Testis (tissue), 2 donors: ENCODE measurements at regions not wholly inside any gene's neighbourhood (a gene's known extent, or its start where the extent isn't known, plus 50 kb on each side); places are given as distances from the start of the nearest gene placed in this dataset.

ENCODE experiments used
- CTCF ChIP-seq, 3 experiments: fragments of 450-650 bp in 2 of 3; fragments of 200-600 bp in 1 of 3; sonication (generic) in 1 of 3; IDR thresholded peaks; one replicate each; pipeline ENCODE4 v1.5.1; 2016 to 2019; ENCODE audit warnings: antibody characterized with exemption in 3 of 3, mild to moderate bottlenecking in 2 of 3, moderate library complexity in 1 of 3
- POLR2A ChIP-seq: fragments of 450-650 bp; IDR thresholded peaks from one replicate; pipeline ENCODE4 v1.6.1; 2017; ENCODE audit warnings: antibody characterized with exemption, mild to moderate bottlenecking, moderate library complexity

GRCh38 chr4:147157860-147158701 lies 212.4 kb upstream of the TTC29 start:
- TF ChIP-seq CTCF (IDR thresholded peaks at IDR 0.05) (no peak), POLR2A (no peak)
